GM13977 (cell line): ENCODE measurements at regions not wholly inside any gene's neighbourhood (a gene's known extent, or its start where the extent isn't known, plus 50 kb on each side); places are given as distances from the start of the nearest gene placed in this dataset.
"Not testable (repeated sequence)": the region's sequence is repeated elsewhere in the genome, so short reads cannot be mapped to it uniquely, and the experiment has no call there.

Experiments used
- DNase-seq: peaks from one replicate; pipeline ENCODE4 v3.0.0; 2012; ENCODE audit warnings: low spot score
- CTCF ChIP-seq: IDR thresholded peaks from 2 replicates; pipeline ENCODE4 v1.5.1; 2012; ENCODE audit warnings: mild to moderate bottlenecking, control low read depth; ENCODE audit not compliant: insufficient read depth; ENCODE audit errors: extremely low read depth, missing control alignments
- in situ Hi-C: fragments of 300-500 bp; cut with MboI; formaldehyde crosslinking; loops from one replicate; pipeline ENCODE4 v1.12.0; 2022; ENCODE audit warnings: low sequenced_read_pairs, low pct_unique_long_range_greater_than_20kb, mixed read lengths, inconsistent platforms; ENCODE audit not compliant: unreplicated experiment

DNA sequence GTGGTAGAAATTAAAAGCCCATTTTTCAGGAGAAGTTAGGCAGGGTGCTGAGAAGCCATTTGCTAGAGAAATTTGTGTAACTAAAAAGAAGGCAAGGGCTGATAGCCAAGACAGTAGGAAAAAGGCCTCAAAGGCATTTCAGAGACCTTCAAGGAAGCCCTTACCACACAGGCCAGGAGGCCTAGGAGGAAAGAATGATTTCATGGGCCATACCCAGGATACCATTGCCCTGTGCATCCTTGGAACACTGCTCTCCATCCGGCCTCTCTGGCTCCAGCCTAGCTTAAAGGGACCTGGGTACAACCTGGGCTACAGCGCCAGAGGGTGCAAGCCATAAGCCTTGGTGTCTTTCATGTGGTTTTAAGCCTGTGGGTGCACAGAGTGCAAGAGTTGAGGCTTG lies 193.6 kb upstream of the GRM7 start:
- no peak for TF ChIP-seq CTCF
- DNase-seq: no peak
- in situ Hi-C loops: no loop called here

- in situ Hi-C loops: no loop called here
- DNase-seq: no peak
- TF ChIP-seq CTCF: no peak
These were observed 189.6 kb upstream of the GRM7 start for GRCh38 chr3:6671363-6671762.

GRCh38 chr3:6679510-6679909 lies 181.4 kb upstream of the GRM7 start:
- in situ Hi-C loops: no loop called here
- no peak for TF ChIP-seq CTCF
- peak; percentile 23 for DNase-seq

DNA sequence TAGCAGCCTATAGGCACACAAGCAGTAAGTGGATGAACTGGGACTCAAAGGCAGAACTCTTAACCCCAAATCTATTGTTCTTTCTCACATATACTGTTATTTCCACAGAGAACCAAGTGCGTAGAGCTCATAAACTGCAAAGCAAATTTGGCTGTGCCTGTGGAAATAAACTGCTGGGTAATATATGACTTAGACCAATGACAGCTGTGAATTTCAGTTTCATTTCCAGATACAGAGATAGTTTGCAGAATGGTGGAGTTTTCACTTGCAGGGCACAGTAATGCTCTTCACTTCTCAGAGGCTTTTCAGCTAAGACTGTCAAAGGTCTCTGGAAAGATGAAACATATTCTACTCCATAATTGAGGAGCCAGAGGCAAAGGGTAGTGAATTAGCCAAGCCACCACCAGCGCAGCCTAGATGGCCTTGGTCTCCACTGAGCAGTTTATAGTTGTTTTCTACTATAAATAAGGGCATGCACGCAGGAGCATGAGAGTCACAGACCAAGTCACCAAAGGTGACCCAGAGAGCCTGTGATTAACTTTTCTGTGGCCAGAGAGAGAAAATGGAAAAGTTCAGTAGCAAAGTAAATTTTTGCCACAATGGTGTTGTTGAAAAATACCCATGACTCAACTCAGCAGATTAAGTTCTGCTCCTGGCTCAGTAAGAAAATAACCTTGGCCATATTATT lies 180.7 kb upstream of the GRM7 start:
- no peak for TF ChIP-seq CTCF
- DNase-seq: peak; percentile 53
- in situ Hi-C loops: no loop called here

DNA sequence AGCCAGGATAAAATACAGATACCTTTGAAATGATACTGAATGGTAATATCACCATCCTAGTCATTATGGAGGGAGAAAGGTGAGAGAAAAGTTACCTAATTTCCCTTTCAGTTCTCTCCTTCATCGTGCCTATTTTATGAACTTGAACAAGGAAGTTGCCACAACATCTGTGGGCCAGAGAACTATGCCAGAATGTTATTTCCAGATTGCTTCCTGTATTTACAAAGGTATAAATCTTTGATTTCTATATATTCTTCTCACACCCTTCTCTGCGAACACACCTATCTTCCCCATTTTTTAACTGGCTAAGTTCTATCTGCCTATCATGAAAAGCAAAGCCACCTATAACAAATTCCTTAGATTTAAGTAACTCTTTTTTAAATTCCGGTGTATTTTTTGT lies 163.6 kb upstream of the GRM7 start:
- TF ChIP-seq CTCF: no peak
- in situ Hi-C loops: no loop called here

DNA sequence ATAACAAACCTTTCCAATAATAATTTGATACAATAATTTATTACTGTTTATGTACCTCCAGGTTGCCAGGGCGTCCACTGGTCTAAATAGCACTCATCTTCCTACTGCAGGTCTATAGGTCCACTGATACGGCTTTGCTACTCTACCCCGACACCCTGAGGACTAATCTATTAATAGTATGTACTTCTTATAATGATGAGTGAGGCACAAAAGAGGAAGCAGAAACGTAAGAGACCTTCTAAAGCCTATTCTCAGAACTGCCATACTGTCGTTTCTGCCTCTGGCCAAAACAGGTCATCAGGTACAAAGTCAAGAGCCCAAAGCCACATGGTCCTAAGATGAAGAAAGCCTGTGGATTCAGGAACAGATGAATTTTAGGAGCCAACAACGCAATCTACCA lies 163.2 kb upstream of the GRM7 start:
- TF ChIP-seq CTCF: no peak
- in situ Hi-C loops: no loop called here

More for the DNA sequence above, 163.6 kb upstream of the GRM7 start:
- DNase-seq: no peak

GRCh38 chr3:6704817-6705216 lies 156.1 kb upstream of the GRM7 start:
- in situ Hi-C loops: not testable (repeated sequence)

More for the DNA sequence above, 163.2 kb upstream of the GRM7 start:
- DNase-seq: no peak

More at GRCh38 chr3:6704817-6705216, 156.1 kb upstream of the GRM7 start:
- not testable (repeated sequence) for DNase-seq
